IPS DF 4.7 (cell line): ENCODE measurements at regions not wholly inside any gene's neighbourhood (a gene's known extent, or its start where the extent isn't known, plus 50 kb on each side); places are given as distances from the start of the nearest gene placed in this dataset.

Source experiments
- DNase-seq: peaks from one replicate; pipeline ENCODE4 v3.0.0-alpha.2; 2013; ENCODE audit warnings: low spot score; ENCODE audit errors: extremely low read depth

DNA sequence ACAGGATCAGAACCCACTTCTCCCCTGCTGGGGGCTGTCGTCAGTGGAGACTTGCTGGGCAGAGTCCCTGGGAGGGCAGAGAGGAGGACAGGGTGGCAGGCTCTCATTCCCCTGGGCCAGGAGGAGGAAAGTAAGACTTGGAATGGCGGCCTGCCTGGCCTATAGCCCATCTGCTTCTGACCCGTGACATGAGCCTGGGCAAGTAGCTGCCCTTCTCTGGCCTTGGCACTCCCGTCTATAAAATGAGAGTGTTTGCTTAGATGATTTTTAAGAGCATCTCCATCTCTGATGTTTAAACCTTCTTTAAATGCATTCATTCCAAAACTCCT lies 173.0 kb downstream of the DDX1 start:
- no peak for DNase-seq

DNA sequence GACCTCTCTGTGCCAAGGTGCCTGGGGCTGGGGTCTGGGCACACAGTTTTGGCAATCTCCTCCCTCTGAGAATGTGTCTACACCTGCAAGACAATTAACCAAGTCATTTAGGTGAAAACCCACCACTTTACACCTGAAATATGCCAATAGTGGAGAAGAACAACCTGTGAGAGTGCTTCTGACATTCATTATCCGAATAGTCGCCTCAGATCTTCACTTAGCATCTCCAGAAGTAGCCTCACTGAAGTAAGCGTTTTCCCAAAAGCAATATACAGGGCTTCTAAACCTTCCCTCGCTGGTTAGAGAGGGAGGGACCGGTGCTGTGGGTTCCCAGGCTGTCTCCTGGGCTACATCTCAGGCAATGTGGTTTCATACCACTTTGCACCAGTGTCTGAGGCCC lies 173.5 kb downstream of the DDX1 start:
- DNase-seq = no peak

DNA sequence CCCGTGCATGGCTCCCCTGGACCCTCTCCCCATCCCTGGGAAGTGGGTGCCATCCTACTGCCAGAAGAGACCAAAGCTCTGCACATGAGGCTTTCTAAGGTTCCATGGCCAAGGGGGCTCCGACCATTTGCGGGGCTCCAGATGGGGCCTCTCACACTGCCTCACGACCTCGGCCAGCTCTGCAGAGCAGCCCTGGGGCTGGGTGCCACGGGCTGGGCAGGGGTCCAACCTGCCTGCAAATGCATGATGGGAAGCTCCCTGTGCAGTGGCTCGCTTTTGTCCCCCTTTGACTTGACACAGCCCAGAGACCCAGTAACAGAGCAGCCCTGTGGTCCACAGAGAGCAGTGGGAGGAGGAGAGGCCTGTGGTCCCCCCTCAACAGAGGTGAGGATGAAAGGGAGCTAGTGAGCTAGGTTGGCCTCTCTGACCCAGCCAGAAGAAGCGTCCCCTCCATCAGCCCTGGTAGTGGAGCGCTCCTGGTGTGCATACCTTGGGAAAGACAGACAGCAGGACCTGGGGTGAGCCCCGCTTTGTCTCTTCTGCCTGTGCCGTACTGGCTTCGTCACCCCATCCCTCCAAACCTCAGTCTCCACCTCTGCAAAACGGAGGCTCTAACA lies 174.1 kb downstream of the DDX1 start:
- DNase-seq = no peak

DNA sequence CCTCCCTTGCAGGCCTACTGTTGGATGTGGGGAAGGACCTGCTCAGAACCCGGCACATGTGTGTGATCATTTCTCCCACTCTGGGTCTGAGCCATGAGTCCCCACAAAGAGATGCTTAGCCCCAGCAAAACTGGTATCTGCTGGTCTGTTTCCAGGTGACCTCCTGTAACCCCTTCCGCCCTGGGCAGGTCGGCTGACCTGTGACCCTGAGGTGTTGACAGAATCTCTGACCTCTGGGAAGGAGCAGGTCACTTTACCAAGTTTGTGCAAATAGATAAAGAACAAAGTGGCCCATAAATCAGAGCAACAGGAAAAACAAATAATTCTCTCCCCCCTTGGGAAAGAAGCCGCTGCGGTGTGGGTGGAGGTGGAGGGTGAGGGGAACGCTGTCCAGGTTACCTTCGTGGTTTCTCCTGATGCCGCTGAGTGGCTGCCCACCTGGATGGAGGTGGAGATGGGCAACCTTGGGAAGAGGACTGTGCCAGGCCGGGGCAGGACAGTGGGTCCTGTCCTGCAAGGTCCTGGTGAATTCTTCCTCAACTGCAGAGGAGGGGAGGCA lies 174.0 kb upstream of the MYCN start:
- no peak for DNase-seq

DNA sequence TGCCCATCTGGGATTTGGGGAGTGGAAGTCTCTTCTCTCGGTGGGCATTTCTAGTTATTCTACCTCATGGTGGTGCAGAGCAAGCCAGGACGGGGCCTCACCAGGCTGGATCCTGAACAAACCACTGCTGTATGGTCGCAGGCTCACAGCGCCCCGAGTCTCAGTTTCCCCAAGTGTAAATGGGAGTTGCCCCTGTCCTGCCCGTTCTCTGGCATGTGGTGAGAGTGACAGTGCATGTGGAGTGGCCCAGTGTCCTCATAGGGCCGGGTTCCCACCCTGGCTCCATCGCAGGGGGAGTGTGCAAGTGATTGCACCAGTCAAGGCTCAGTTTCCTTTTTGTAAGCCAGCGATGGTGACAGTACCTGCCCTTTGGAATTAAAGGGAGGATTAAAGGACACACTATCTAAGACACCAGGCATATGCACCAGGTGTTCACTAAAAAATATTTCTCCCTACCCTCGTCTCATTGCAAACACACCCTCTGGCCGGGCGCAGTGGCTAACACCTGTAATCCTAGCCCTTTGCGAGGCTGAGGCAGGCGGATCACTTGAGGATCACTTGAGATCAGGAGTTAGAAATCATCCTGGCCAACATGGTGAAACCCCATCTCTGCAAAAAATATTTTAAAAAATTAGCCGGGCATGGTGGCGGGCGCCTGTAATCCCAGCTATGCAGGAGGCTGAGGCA lies 173.3 kb upstream of the MYCN start:
- DNase-seq = no peak

DNA sequence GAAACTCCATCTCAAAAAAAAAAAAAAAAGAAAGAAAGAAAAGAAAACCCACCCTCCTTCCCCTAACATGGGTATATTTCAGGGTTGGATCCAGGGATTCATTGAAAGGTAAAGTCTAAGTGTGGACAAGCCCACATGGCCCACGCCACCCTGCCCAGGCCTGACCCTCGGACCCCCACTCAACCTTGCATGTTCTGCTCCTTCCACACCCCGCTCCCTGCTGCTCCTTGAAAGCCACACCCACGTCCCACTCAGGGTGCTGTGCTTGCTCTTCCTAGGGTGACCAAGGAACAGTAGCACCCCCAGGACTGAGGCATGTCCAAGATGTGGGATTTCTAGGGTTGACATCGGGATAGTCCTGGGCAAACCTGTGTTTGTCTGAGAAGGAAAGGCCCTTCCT lies 172.7 kb upstream of the MYCN start:
- no peak for DNase-seq

DNA sequence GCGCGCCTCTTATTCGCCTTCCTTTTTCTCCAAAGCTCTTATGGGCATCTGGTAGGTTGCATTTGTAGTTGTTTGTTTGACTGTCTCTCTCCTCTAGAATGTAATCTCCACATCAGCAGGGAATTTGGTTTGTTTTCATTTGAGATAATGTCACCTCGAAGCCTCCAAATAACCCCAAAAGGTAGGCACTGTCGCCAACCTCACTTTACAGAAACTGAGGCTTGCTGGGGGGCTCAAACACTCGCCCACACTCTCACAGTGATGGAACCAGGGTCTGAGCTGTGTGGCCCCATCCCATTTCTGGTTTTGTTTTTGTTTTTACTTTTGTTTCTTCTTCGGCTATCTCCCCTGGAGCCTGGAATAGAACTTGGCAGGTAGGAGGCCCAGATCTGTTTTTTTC lies 172.2 kb upstream of the MYCN start:
- DNase-seq = no peak

DNA sequence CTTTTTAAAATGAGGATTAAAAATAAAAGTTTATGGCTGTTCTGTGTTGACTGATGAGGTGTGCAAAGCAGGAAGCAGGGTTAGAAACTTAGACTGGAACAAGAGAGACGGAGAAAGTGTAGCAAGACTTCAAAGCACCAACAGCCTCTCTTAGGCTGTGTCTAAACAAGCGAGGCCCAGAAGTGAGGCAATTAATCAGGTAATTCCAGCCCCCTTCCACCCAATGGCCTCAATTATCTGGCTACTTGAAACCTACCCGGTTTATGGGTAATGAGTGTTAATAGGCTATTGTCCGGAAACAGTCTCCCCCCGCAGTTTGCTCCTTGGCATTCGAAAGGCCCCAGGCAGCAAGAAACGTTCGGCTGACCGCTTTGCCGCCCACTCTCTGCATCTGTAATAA lies 171.7 kb upstream of the MYCN start:
- no peak for DNase-seq

DNA sequence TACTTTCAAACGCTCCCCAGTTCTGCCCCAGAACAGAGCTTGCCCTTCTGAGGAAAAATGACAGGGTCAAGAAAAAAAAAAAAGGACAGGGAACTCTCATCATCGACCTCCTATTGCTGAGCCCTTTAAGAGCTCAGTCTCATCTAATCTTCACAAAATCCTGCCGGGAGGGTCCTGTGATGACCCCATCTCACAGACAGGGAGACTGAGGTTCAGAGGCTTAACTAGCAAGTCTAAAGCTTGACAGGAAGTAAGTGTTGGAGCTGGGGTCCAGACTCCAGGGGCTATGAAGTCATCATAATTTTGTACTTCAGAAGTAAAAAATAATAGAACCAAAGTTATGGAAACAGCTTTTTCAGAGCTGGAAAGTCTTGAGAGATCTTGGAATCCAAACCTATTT lies 171.1 kb upstream of the MYCN start:
- DNase-seq = no peak

DNA sequence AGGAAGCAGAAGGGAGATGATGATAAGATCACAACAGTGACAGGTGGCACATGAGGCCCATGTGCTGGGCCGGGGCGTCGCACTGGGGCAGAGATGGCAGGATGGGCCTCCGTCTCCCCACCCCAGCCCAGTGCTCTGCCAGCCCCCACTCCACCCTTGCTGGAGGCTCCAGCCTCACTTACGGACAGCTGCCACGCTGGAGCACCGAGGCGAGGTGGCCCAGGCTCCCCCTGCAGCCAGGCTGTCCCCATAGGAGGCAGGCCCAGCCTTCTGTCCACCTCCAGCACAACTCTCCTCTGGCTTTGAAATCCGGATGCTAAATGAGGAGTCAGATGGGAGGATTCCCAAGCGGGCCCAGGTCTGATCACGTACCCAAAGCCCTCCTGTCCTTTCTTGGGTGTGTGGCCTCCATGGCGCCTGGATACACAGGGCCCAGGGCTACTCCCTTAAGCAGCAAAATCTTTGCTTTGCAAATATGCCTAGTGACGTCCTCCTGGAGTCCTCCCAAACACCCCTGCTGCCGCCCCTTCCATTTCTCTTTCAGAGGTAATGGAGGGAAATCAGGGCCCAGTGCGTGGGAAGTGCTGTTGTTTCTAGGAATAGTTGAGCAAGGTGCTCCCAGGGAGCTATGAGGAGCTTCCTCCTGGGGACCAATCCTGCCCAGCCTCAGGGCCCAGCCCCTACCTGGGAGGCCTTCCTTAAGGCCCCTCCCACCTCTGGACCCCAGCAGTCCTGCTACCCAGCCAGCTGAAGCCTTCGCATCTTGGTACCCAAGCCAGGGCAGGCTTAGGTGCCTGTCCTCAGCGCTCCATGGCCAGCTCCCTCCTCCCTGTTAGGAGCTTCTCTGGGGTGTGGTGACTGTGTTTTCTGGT lies 170.4 kb upstream of the MYCN start:
- DNase-seq = no peak

DNA sequence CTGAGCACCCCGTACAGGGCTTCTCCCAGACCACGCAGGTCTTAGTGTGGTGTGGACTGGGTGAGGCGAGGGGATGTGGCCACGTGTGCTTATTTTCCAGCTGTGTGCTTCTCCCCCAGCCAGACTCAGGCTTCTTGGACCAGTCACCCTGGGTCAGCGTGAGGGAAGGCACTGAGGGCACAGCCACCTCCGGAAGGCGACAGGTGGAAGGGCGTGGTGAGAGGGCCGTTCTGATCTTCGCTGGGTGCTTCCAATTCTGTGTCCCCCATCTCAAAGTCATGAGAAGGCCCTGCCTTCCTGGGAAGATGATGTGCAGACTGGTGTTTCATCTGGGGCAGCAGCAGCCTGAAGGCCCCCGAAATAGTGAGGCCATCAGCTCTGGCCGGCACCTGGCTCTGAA lies 169.7 kb upstream of the MYCN start:
- no peak for DNase-seq

DNA sequence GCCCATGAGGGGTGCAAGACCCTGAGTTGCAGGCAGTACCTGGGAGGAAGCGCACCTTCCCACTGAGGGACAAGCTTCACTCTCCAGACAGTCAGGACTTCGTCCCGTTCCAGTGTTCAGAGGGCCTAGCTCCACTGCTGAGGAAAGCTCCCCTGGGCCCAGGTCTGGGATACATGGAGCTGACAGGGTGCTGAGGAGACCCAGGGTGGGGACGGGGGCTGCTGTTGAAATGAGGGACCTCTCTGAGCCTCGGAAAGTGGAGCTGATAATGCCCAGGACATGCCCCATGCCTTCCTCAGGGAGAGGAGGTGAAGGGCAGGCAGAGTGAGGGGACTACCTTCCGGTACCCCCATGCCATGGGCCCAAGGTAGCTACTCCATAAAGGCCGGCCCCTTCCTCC lies 169.2 kb upstream of the MYCN start:
- DNase-seq = no peak

DNA sequence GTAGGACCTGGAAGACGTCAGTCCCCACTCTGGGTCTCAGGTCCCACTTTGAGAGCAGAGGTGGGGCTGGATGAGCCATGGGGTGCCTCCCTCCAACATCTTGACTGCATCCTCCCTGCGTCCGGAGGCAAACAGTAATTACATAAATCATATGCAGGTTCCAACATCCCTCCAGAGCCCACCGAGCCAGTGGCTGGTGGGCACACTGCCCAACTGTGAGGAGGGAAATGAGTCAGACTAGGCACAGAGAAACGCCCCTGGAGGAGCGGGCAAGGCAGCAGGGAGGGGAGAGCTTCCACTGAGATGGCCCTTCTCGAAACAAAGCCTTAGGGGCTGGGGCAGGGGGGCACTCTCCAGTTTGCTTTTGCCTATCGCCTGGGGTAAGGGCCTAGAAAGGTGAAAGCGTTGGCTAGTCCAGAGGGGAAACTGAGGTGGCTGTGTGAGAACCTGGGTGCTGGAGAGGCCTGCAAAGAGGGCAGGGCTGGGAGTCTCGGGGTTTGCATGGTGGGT lies 168.2 kb upstream of the MYCN start:
- DNase-seq = no peak

DNA sequence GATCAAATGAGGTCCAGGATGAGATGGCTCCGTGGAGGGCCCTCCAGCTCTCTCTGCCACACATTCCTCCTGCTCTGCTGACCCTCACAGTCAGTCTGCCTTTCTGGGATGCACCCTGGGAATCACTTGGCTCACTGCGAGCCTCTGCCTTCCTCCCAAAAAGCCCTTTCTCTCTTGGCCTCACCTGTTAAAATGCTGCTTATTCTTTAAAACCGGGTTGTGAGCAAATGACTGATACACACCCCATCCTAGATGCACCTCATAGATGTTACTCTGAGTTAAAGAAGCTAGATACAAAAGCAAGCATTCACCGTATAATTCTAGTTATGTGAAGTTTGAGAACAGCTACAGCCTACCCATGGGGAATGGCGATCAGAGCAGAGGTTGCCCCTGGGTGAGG lies 167.7 kb upstream of the MYCN start:
- DNase-seq = no peak

DNA sequence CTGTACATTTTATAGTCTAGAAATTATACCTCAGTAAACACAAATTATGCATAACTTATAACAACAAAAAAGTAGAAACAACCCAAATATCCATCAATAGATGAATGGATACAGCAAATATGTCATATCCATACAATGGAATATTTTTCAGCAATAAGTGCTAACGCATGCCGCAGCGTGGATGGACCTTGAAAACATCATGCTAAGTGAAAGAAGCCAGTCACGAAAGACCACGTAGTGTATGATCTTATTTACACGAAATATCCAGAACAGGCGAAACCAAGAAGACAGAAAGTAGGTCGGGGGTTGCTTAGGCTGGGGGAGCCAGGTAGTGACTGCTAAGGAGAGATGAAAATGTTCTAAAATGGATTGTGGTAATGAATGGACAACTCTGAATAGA lies 167.1 kb upstream of the MYCN start:
- DNase-seq = no peak

DNA sequence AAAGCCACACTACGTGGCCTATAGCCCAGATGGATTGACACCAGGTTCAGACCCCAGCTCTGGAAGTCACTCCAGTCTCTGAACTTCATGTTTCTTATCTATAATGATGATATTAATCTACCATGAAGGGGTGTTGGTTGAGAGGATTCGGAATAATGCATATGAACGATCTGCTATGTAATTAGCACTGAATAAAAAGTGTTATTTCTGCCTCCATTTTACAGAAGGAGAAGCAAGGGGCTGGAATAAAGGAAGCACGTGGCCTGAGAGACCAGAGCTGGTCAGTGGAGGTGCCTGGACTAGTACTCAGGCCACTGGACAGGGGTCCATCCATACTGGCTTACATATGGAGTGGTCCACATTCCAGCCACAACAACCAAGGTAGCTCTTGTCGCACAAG lies 166.5 kb upstream of the MYCN start:
- no peak for DNase-seq

DNA sequence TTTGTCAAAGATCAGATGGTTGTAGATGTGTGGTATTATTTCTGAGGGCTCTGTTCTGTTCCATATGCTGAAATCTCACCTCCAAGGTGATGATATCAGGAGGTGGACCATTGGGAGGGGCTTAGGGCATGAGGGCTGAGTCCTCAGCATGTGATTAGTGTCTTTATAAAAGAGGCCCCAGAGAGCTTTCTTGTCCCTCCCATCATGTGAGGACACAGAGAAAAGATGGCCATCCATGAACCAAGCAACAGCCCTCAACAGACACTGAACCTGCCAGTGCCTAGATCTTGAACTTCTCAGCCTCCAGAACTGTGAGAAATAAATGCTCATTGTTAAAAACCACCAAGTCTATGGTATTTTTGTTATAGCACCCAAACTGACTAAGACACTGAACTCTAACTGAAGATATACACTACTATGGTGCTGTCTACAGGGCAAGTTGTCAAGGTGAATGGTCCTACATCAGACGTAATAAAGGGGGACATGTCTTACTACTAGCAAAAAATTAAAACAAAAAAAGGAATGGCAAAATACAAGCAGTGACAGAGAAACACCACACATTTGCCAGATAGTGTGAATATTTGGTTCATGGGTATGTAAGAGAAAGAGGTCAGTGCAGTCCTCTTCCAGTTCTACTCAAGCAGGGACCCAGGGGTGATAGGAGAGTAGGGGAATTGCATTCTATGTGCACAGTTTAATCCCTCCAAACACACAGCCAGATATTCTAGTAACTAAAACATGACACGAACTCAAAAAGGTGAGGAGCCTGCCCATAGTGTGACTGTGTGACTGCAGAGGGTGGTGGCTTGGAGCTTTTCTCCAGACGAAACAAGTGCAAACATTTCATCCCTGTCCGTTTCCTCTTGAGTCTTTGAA lies 164.4 kb upstream of the MYCN start:
- no peak for DNase-seq

DNA sequence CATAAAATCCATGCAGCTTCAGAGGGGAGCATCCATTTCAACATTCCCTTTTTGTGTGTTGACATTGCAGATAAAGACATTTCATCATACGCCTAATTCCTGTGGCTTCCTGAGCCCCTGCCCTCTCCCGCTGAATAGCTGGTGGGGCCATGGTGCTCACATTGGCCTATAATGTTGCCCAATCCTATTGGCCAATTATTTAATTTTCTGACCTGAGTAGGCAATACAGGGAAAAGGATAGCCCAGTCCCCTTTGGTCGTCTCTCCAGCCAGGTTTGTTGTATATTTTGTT lies 163.8 kb upstream of the MYCN start:
- no peak for DNase-seq

DNA sequence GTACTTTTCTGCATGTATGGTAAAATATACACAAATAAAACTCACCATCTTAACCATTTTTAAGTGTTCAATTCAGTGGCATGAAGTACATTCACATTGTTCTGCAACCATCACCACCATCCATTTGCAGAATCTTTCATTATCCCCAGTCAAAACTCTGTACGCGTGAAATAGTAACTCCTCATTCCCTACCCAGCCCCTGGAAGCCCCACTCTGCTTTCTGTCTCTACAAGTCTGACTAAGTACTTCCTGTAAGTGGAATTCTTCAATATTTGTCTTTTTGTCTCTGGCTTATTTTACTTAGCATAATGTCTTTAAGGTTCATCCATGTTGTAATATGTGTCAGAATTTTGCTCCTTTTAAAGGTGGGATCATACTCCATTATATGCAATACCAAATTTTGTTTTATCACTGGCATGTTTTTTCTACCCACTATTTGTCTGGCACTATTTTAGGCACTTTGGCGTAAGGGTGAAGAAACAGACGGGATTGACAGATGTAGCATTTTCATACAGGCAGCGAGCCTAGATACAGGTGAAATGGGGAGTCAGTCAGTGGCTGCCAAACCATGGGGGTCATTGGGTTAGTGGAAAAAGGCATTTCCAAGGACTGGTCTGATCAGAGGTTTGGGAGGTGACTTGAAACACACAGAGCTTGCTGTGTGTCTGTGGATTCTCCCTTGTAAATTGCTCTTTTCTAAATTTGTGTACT lies 163.2 kb upstream of the MYCN start:
- no peak for DNase-seq

DNA sequence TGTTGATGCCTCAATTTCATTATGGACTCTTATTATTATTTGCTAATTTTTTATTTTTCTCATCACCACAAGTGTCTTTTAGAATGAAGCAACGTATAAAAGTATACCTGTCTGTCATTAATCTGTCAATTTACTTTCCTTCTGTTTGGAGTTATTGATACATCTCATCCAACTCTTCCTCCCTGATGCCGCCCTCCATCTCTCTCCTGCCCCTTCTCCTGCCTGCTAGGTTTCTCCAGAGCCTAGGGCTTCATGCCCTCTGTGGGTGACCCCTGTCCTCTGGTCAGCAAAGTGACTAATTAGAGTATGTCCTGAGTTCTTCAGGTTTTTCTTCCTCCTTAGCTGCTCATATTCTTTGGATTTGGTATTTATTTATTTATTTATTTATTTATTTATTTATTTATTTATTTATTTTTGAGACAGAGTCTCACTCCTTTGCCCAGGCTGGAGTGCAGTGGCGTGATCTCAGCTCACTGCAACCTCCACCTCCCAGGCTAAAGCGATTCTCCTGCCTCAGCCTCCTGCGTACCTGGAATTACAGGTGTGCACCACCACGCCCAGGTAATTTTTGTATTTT lies 162.5 kb upstream of the MYCN start:
- no peak for DNase-seq
